Stimulated activated CD8-positive, alpha-beta memory T cell treated with anti-CD3 and anti-CD28 coated beads, Interleukin-4, amount 100 ng/mL, for 48 hours (primary cell): ENCODE measurements at regions not wholly inside any gene's neighbourhood (a gene's known extent, or its start where the extent isn't known, plus 50 kb on each side); places are given as distances from the start of the nearest gene placed in this dataset.
"Not testable (repeated sequence)": the region's sequence is repeated elsewhere in the genome, so short reads cannot be mapped to it uniquely, and the experiment has no call there.

Experiments
- DNase-seq: peaks from one replicate; pipeline ENCODE4 v3.0.0-alpha.2; 2020

DNA sequence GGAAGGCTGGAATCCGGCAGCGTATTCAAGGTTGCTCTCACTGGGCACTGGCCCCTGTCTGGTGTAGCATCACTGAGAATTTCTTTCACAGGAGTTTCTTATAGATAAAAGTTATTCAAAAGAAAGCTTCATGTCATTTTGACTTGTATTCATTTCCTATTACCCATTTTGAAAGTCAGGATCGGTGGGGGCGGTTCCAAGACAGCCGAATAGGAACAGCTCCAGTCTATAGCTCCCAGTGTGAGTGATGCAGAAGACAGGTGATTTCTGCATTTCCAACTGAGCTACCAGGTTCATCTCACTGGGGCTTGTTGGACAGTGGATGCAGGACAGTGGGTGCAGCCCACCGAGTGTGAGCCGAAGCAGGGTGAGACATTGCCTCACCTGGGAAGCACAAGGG is 51.5 kb upstream of the CDC42EP3 start:
- not testable (repeated sequence) for DNase-seq

DNA sequence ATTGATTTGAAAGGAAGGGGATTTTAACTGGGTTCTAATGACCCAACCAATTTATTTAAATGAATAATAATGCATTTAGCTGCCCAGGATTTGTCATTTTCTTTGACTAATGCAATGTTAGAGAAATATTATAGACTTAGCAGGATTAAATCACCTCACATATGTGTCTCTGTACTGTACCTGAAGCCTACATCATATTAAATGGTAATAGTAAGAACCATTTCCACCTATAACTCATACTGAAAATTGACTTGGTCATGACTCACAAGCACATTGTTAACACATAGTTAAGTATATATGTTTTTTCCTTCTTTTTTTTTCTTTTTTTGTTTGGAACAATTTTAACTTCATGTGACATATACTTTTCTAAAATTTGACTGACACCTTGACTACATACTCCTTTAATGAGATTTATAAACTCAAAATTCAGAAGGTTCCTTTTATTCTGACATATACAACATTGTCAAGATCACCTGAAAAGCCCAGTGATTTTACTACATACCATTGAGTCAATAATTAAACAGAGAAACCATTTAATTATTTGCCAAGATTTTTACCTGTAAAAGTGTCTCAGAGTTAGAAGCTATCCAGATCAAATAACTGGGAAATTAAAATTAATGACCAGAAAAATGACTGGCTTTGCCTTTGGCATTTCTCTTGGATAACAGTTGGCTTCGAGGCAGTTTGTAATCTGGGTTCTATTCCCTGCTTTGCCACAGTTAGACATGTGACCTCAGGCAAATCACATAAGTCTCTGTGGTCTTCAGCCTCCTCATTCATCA is 58.8 kb upstream of the CDC42EP3 start:
- DNase-seq = no peak

DNA sequence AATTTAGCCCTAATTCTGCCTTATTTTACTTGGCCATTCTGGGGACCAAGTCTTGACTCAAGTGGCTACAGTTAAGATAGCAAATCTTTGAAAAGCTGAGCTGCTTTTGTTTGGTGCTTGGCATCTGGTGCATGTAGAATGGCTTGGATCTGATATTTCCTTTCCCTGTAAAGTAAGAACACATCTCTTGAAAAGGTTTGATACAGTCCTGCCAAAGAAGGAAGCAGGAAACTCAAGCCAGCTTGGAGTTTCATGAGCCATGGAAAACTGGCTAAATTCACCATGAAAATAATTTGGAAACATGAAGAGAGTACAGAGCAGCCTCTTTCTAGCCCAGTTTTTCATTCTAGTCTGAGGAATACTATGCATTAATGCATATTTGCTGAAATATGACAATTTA is 61.0 kb upstream of the CDC42EP3 start:
- not testable (repeated sequence) for DNase-seq

DNA sequence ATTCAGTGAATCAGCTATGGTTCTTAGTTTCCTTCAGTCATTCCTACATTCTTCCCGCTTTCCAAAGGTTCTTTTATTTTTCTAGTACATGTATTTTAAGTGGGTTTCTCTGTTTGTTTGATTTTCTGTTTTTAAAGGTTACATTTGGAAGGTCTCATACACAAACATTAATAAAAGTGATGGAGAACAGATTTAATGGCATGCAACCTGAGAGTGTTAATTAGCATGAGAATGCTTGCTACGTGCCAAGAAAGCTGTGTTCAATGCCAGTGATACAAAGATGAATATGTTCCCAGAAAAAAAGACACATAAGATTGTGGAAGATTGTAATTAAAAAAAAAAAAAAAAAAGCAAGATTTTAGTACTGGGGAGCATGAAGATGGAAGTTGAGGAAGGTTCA is 61.8 kb upstream of the CDC42EP3 start:
- no peak for DNase-seq

DNA sequence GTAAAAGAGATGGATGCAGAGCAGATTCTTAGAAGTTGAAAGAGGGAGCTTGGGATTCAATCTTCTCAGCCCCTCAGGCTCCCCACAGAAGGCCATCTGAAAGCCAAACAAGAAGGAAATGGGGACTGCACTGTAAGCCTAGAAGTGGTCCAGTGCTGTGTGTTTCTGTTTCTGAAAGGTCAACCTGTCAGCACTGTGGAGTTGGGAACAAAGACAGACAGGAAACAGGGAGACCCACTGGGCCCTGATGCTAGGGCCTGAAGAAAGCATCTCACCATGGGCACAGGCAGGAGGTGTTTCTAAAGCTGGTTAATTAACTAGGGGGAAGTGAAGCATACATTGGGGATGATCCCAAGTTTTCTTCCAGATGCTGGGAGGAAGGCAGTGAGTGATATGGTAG is 62.5 kb upstream of the CDC42EP3 start:
- DNase-seq = not testable (repeated sequence)

DNA sequence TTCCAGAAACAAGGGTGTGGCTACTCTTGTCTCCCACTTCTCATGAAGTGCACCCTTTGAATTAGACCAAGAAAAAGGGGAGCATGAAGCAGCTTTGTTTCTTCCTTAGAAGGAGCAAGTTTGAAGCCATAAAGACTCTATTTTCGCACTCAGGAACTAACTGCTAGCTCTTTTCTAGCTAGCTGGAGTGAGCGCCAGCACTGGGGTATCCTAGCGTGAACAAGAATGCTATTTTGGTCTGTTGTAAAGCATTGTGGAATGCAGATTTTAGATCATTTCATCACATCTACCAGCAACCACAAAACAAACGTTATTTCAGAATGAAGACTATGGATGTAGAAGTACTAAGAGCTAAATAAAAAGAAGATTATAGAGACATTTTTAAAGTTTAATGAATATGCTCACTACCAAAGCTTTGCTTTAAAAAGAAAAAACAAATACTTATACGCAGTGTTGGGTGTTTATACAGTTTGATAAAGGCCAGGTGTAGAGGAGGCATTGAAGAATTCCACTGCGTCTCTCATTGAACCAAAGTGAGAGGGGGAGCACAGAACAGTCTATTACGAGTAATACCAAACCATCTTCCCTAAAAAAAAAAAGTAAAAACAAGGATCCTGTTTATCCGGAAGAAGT is 63.6 kb upstream of the CDC42EP3 start:
- not testable (repeated sequence) for DNase-seq

DNA sequence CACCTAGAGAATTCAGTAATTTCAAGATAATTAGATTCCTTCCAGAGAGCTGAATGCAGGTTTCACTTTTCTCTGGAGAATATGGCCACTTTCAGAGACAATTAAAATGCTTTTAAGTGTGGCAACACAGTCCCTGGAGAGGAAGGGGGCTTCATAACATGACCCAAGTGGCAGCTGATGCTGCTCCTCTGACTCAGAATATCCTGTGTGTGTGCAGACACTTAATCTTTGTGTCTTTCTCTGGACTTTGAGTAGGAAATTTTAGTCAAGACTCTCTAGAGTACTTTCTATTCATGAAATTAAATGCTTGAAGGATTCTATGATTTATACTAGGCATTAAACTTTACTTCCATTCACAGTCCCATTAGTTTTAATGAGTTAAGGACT is 64.1 kb upstream of the CDC42EP3 start:
- DNase-seq = not testable (repeated sequence)

DNA sequence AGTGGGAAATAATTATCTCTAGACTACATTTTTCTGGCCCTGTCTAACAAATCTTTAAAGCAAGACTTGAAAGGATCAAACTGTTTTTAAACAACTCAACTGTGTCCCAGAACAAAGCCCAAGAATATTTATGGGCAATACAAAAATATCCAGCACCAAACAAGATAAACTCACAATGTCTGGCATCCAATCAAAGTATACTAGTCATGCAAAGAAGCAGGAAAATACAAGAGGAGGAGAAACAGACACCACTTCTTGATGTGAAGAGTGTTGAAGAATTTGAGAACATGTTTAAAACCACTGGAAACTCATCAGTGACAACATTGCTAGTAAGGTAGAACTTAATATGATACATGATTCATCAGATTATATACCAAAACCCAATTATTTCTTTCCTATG is 66.1 kb upstream of the CDC42EP3 start:
- DNase-seq = no peak

DNA sequence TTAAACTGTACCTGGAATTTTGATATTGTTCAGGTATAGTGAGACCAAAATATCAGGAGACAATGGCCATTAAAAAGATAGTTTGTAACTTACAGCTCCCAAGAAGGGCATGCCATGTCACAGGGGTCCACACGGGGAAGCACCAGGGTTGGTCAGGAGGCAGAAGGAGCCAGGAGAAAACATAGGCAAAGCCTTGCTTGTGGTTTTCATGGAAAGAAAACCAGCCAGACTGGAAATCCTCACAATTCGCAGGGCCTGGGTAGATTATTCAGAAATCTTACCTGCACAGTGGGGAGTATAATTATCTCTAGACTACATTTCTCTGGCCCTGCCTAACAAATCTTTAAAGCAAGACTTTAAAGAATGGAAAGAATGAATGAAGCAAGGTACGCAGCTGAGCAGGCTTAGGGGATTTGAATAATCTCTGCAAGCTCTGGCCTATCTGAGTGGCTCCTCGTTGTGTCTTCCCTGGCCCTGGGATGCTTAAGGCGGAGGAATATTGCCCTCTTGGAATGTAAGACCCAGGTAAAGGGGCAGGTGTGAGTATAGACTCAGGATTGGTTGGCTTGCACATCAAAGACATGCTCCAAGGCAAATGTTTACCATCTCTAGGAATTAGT is 66.9 kb upstream of the CDC42EP3 start:
- no peak for DNase-seq

DNA sequence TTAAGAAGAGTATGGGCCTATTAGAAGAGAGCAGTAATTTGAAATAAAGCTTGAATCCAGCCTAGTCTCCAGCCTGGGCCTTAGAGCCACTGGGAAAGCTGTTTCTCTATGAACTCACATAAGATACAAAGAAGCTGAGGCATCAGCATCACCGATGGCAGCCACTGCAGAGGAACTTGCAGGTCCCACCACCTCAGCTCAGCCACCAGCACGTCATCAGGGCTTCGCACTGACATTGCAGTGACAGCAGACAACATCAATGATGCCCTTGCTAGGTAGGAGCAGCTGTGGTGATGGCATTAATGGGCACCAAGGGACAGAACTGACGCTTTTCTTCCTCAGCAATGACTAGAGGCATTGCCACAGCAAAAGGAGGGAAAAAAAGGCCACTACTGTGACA is 67.7 kb upstream of the CDC42EP3 start:
- DNase-seq = no peak

DNA sequence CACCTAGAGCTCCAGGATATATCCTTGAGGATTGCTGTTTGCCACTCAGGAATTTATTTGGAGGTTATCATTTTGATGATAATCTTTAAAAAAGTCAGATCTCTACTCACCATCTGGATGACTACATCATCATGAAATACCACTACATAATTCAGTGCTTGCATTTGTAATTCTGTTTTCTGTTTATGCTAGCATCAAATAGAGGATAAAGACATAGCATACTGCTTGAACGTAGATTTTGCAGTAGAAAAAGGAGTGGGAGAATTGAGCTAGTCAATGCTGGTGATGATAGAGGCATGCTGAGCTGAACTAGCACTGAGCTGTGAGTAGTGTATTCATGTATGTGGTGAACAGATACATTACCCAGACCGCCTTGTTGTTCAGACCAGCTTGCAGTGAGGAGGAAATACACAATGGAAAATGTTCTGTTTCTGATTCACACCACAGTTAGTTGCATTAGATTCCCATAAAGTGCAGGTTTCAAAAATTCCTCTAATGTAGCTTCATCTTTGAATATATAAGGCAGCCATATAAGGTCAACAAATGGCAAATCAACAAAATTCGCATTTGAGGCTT is 68.8 kb upstream of the CDC42EP3 start:
- DNase-seq = no peak

DNA sequence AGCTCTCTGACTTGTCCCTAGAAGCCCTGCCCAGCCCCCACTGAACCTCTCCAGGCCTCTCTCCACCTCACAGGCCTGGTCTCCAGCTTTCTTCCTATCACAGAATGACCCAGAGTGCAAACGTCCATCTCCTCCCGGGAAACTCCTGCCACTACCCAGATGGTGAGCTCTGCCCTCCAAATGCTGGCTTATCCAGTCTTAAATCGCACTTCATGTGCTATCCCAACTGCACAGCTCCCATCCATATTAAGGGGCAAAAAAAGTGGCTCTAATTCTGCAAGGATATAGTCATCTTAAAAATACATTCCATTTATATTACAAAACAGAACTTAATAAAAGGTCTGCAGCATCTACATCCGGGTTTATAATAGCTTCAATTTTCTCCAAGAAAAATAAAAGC is 70.8 kb upstream of the CDC42EP3 start:
- no peak for DNase-seq

DNA sequence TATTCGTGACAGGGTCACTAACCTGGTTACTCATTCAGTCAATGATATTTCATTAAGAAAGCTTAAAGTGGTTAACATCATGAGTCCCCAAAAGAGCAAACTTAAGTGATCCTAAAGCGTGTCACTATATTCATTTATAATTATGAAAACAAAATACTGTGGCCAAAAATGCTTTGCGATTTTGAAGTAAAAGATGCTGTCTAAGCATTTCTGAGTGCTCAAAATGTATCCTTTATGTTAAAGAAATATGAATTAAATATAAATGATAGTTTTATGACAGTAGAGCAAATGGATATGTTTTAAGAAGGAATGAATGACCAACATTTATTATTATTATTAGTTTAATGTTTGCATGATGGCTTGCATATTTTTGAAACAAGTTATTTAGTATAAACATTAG is 72.6 kb upstream of the CDC42EP3 start:
- DNase-seq = no peak

DNA sequence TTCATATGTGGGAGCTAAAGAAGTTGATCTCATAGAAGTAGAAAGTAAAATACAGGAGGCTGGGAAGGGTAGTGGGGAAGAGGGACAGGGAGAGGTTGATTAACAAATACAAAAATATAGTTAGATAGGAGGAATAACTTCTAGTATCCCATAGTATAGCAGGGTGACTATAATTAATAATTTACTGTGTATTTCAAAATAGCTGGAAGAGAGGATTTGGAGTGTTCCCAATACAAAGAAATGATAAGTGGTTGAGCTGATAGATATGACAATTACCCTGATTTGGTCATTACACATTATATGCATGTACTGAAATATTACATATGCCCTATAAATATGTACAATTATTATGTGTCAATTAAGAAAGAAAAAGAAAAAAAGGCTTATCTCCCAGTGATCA is 73.5 kb upstream of the CDC42EP3 start:
- not testable (repeated sequence) for DNase-seq

DNA sequence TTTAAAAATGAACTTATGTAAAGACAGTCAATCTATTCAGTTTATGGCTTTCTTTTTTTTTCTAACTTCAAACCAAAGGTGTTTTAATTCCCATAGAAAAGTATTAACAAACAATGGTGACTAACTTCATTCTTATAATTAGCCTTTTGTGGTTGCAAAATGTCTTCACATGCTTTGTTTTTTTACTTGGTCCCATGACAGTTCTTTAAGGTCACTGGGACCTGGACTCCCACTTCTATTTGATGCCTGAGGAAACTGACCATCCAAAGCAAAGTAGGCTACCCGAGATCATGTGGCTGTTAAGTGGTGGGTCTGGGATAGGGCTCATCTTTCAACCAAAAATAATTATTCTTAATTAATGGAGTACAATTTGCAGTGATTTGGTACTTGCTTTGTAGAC is 74.6 kb upstream of the CDC42EP3 start:
- not testable (repeated sequence) for DNase-seq

DNA sequence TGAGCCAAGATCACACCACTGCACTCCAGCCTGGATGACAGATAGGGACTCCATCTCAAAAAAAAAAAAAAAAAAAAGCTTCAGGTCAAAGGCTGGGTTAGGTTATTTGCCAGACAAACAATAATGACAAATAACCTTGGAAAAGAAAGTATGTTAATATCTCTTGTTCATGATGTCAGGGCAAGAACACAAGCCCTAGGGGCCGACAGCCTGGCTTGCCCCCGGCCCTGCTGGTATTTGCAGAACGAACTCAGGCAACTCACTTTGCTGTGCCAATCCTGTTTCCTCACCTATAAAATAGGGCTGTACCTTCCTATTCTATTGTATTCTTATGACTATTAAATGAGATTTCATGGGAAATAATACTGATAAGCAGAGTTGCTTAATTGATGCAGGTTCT is 75.4 kb upstream of the CDC42EP3 start:
- no peak for DNase-seq

DNA sequence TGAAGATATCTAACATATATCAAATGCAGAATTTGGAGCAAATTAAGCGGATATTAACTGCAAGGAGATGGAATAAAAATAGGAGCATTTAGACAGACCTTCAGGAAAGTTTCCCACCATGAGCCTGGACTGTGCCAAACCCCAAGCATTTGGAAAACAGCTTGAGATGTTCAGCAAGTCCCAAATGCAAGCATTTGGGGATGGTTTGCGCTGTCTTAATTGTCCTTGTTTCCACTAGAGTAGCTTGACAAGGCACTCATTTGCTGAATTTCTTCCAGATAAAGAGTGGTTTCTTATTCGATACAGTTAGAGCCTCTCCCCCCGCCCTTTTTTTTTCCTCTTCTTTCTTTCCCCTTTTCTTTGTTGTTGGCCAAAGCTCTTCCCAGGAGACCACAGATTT is 77.1 kb upstream of the CDC42EP3 start:
- DNase-seq = no peak

DNA sequence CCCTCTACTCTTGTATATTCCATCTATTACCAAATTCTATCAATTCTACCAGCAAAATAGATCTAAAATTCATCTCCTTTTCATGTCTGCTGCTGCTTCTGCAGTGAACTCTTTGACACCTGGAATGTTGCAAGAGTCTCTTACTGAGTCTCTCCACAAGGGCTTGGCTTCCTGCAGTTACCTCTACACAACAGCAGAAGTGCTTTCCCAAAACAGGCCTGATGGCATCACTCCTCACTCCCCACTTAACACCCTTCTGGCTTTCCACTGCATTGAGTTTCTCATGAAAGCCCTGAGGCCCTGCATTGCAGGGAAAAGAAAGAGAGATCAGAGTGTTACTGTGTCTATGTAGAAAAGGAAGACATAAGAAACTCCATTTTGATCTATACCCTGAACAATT is 78.8 kb upstream of the CDC42EP3 start:
- not testable (repeated sequence) for DNase-seq

DNA sequence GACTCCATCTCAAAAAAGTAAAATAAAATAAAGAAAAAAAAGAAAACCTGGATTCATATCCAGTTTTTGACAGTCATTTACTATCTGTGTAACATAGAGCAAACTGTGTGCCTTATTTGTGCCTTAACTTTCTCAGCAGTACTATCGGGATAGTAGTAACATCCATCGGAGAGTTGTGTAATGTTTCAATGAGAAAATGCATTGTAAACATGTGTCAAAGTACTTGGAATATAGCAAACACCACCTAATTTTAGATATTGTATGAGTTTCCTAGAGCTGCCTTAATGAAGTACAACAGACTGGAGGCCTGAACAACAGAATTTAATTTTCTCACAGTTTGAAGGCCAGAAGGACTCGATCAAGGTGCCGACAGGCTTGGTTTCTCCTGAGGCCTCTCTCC is 81.3 kb upstream of the CDC42EP3 start:
- DNase-seq = no peak

DNA sequence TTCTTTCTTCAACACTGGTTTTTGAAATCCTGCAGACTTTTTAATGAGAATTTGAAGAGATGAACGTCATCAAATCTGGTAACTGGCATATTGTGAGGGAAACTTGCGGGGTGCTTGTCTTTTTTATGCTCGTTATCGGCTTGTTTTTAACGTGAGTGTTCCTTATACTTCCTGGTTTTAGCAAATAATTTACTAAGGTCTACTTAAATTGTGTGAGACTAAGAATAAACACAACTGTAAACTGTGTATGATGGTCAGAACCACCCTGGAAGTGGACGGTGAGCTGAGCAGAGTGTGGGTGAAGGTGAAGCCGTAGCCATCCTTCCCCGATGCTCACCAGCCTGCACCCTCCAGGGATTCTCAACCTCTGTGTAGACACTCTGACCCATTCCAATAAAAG is 82.3 kb upstream of the CDC42EP3 start:
- no peak for DNase-seq

DNA sequence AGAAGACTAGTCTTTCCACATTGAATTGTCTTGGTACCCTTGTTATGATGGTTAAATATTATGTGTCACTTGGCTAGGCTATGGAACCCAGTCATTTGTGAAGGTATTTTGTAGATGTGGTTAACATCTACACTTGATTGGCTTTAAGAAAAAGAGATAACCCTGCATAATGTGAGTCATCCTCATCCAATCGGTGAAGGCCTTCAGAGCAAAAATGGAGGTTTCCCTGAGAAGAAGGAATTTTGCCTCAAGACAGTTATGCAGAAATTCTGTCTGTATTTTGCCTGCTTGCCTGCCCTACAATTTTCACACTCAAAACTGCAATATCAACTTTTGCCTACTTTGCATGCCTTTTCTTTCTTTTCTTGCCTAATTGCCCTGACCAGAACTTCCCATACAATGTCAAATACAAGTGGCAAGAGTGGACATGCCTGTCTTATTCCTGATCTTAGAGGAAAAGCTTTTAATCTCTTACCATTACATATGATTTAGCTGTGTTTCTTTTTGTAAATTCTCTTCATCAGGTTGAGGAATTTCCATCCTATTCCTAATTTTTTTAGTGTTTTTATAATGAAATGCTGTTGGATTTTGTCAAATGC is 84.6 kb upstream of the CDC42EP3 start:
- DNase-seq = not testable (repeated sequence)

DNA sequence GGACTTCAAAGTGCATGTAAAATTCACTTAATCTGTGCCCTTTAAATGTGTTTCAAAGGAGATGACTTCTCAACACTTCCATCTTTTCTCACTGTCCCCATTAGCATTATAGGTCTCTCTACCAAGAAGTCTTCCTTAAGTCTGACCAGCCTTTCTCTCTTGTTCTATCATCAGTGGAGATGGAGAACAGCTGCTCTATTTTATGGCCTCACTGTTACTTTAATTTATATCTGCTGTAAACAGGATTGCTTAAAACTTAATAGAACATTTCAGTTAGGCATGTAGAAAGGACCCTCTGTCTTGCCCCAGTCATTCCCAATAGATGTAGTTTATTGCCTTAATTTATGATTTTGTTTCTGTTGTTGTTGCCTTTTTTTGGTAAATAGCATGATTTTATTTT is 86.0 kb upstream of the CDC42EP3 start:
- not testable (repeated sequence) for DNase-seq

DNA sequence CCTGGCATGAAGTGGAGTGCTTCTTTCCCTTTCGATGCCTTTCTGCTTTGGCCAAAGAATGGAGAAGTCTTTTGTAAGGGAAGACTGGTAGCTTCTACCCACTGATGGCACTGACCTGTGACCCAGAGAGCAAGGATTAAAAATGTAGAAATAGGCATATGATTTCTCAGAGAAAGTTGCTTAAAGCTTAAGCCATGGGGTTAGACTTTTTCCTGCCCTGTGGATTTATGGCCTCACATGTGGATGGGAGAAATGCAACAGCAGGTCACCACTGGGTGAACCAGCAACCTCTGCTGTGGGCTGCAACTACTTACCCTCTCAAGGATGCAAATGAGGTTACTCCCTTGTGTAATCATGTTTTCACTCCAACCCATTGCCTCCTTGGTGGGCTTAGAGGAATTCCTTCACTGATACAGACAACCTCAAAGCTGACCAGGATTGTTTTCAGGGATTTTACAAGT is 86.7 kb upstream of the CDC42EP3 start:
- not testable (repeated sequence) for DNase-seq
